ENCODE measurements at regions not wholly inside any gene's neighbourhood (a gene's known extent, or its start where the extent isn't known, plus 50 kb on each side); places are given as distances from the start of the nearest gene placed in this dataset.
"Not testable (repeated sequence)": the region's sequence is repeated elsewhere in the genome, so short reads cannot be mapped to it uniquely, and the experiment has no call there.

DNA sequence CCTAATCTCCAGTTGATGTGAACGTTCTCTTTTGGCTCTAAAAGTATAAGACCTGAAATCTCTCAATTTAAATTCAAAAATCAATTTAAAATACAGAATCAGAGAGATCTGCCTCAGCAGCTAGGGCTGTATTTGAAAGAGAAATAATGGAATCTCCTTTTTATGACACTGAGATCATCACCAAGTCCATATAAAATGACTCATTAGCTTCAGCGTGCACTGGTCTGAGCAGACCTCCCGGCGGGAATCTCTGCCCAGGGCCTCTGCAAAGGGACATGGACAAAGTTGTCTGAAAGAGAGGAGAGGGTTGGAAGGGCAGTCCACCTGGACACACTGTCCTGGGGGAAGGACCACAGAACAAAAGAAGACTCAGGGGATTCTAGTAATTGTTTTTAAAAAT, 855.6 kb downstream of the EFNB2 start:
- H3K36me3 Mint-ChIP-seq = no peaks in the 10 kb centered on the region
- TF ChIP-seq, protein P1, sequence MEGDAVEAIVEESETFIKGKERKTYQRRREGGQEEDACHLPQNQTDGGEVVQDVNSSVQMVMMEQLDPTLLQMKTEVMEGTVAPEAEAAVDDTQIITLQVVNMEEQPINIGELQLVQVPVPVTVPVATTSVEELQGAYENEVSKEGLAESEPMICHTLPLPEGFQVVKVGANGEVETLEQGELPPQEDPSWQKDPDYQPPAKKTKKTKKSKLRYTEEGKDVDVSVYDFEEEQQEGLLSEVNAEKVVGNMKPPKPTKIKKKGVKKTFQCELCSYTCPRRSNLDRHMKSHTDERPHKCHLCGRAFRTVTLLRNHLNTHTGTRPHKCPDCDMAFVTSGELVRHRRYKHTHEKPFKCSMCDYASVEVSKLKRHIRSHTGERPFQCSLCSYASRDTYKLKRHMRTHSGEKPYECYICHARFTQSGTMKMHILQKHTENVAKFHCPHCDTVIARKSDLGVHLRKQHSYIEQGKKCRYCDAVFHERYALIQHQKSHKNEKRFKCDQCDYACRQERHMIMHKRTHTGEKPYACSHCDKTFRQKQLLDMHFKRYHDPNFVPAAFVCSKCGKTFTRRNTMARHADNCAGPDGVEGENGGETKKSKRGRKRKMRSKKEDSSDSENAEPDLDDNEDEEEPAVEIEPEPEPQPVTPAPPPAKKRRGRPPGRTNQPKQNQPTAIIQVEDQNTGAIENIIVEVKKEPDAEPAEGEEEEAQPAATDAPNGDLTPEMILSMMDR (IDR thresholded peaks at IDR 0.05; ENCODE audit: unreplicated experiment) = no peak
- no peaks in the 10 kb centered on the region for H3K4me1 Mint-ChIP-seq
- H3K27ac Mint-ChIP-seq = no peak overlapping the region
- H3K4me3 Mint-ChIP-seq = no peak overlapping the region
- H3K9me3 Mint-ChIP-seq = peaks cover 12% of the 10 kb centered on the region
- no peaks in the 10 kb centered on the region for H3K27me3 Mint-ChIP-seq (ENCODE audit: low read depth)
- no peak for DNase-seq (ENCODE audit: low spot score in 2 of 2, unreplicated experiment in 2 of 2)

DNA sequence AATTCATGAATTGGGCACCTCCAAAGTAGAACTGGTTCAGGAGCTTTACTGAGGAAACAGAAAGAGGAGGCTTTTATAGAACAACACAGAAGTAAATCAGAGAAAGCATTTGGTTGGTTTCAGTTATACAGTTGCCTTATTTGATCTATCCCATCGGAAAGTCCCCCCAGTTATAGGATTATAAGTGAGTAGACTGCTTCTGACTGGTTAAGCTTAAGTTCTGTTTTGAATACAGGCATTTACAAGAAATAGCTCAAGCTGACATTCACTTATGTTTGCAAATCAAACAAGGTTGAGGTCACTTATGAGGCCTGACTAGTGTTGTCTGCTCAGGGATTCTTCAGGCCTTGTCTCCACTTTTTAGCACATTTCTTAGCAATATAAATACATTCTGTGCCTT, 857.4 kb downstream of the EFNB2 start:
- H3K9me3 Mint-ChIP-seq = peaks cover 12% of the 10 kb centered on the region
- no peak for DNase-seq (ENCODE audit: low spot score in 2 of 2, unreplicated experiment in 2 of 2)
- H3K4me1 Mint-ChIP-seq = no peaks in the 10 kb centered on the region
- no peaks in the 10 kb centered on the region for H3K27me3 Mint-ChIP-seq (ENCODE audit: low read depth)
- TF ChIP-seq, protein P1 (IDR thresholded peaks at IDR 0.05; ENCODE audit: unreplicated experiment) = no peak
- H3K36me3 Mint-ChIP-seq = no peaks in the 10 kb centered on the region
- no peak overlapping the region for H3K27ac Mint-ChIP-seq
- H3K4me3 Mint-ChIP-seq = no peak overlapping the region

DNA sequence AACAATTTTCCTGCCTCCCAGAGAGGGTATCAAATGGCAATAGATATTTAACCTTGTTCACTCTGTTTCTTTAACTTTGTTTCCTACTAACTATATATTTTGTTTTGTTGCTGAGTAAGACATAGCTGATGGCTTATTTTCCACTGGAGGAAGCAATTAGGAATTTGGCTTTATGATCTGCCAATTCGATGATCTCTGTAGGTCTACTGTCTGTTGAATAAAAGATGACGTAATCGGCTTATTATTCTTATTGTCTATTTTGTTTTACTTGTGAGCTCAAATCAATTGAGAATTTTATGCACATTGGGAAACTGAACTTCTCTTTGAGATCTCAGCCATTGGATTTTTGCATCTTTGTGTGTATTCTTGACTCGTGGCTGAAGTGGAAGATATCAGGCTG, 862.6 kb downstream of the EFNB2 start:
- Mint-ChIP-seq H3K4me3 (no peak overlapping the region), H3K4me1 (no peaks in the 10 kb centered on the region), H3K36me3 (no peaks in the 10 kb centered on the region), H3K27ac (no peak overlapping the region), H3K27me3 (ENCODE audit: low read depth) (no peaks in the 10 kb centered on the region), H3K9me3 (peaks cover 17% of the 10 kb centered on the region)
- no peak for DNase-seq (ENCODE audit: low spot score in 2 of 2, unreplicated experiment in 2 of 2)
- TF ChIP-seq, protein P1 (IDR thresholded peaks at IDR 0.05; ENCODE audit: unreplicated experiment) = no peak

DNA sequence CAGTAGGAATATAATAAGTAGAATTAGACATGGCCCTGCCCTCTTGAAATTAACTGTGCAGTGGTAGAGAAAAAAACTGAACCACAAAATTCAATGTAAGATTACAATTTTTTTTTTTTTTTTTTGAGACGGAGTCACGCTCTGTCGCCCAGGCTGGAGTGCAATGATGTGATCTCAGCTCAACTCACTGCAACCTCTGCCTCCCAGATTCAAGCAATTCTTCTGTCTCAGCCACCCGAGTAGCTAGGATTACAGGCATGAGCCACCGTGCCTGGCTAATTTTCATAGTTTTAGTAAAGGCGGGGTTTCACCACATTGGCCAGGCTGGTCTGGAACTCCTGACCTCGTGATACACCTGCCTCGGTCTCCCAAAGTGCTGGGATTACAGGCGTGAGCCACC, 864.3 kb downstream of the EFNB2 start:
- H3K9me3 Mint-ChIP-seq = peaks cover 13% of the 10 kb centered on the region
- H3K27ac Mint-ChIP-seq; H3K36me3 Mint-ChIP-seq; H3K27me3 Mint-ChIP-seq (ENCODE audit: low read depth); H3K4me1 Mint-ChIP-seq; H3K4me3 Mint-ChIP-seq; DNase-seq (ENCODE audit: low spot score in 2 of 2, unreplicated experiment in 2 of 2): not testable (repeated sequence)

DNA sequence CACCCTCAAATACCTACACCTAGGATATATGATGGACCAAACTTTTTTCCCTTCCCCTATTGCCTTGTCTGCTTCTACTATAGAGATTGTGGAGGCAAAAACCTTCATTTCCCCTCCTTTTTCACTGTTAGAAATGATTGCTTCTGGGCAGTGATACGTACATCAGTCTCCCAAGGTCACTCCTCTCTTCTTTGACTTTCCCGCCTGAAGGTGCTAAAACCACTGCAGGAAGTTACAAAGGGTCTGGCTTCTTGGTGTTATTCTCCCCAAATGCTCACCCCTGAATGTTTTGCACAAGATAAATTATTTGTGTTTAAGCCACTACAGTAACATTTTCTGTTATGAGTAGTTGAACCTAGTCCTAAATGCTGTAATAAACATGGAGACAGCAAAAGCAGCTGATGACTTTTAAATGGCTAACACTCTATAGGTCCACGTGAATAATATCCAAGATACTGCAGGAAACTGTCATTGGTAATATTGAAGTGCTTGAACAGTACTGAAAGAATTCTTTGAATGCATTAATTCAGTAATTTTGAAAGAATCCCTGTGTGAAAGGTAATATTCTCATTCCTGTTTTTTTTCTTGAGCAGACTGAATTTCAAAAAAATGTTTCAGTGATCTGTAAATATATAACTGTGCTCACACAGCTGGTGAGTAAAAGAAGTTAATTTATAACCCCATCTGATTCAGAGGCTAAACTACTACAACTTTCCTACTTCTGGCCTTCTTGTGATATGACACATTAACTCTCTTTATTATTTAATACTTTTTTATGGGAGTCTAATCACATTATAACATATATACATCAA, 865.1 kb downstream of the EFNB2 start:
- peaks cover under 1% of the 10 kb centered on the region for H3K4me1 Mint-ChIP-seq
- H3K36me3 Mint-ChIP-seq = no peaks in the 10 kb centered on the region
- H3K4me3 Mint-ChIP-seq = no peak overlapping the region
- peaks cover 12% of the 10 kb centered on the region for H3K9me3 Mint-ChIP-seq
- no peaks in the 10 kb centered on the region for H3K27me3 Mint-ChIP-seq (ENCODE audit: low read depth)
- DNase-seq (ENCODE audit: low spot score in 2 of 2, unreplicated experiment in 2 of 2) = no peak
- TF ChIP-seq, protein P1 (IDR thresholded peaks at IDR 0.05; ENCODE audit: unreplicated experiment) = no peak
- no peak overlapping the region for H3K27ac Mint-ChIP-seq

DNA sequence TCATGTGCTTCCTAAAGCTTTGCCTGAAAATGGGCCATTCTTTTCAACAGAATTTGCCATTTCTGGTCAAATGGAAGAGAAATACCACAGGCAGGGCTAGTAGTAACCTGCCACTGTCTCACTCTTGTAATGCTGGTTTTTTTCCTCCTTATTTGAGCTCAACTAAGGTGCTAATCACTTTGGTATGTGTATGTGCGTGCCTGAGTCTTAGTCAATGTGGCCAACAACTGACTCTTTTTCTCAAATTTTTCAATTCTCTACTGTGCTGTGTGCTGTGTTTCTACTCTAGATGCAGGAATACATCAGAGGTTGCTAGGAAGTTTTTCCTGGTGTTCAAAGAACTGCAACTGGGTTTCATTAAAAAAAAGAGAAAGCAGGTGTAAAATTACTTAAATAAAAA, 870.2 kb downstream of the EFNB2 start:
- H3K36me3 Mint-ChIP-seq = no peaks in the 10 kb centered on the region
- DNase-seq (ENCODE audit: low spot score in 2 of 2, unreplicated experiment in 2 of 2) = no peak
- TF ChIP-seq, protein P1 (IDR thresholded peaks at IDR 0.05; ENCODE audit: unreplicated experiment) = no peak
- no peak overlapping the region for H3K4me3 Mint-ChIP-seq
- no peak overlapping the region for H3K27ac Mint-ChIP-seq
- H3K4me1 Mint-ChIP-seq = peaks cover 13% of the 10 kb centered on the region
- peaks cover 6% of the 10 kb centered on the region for H3K9me3 Mint-ChIP-seq
- H3K27me3 Mint-ChIP-seq (ENCODE audit: low read depth) = no peaks in the 10 kb centered on the region
